ENCODE measurements at regions not wholly inside any gene's neighbourhood (a gene's known extent, or its start where the extent isn't known, plus 50 kb on each side); places are given as distances from the start of the nearest gene placed in this dataset.

GRCh38 chr9:35555246-35555701 is 49.8 kb upstream of the TESK1 start:
- peaks cover 72% of the 10 kb centered on the region for H3K79me2 ChIP-seq (ENCODE audit: insufficient read depth, low read length)
- no peak overlapping the region for H2AFZ ChIP-seq (ENCODE audit: low read length)
- DNase-seq (ENCODE audit: insufficient read length, low spot score, missing footprints): no peak
- no peak for TF ChIP-seq CTCF (IDR thresholded peaks at IDR 0.05; ENCODE audit: extremely low read depth, low read depth, low read length)
- peaks cover 30% of the 10 kb centered on the region for H4K20me1 ChIP-seq (ENCODE audit: insufficient read depth, low read length)
- H3K4me1 ChIP-seq (ENCODE audit: insufficient read depth, low read length): peaks cover 26% of the 10 kb centered on the region
- peak overlapping the region; percentile 32 for H3K27ac ChIP-seq (ENCODE audit: low read depth, low read length)
- peaks cover 61% of the 10 kb centered on the region for H3K36me3 ChIP-seq (ENCODE audit: insufficient read depth, low read length)
- no peaks in the 10 kb centered on the region for H3K9me3 ChIP-seq (ENCODE audit: low read depth, low read length)
- no peaks in the 10 kb centered on the region for H3K27me3 ChIP-seq (ENCODE audit: insufficient read depth, low read length)
- H3K4me3 ChIP-seq (ENCODE audit: insufficient read depth, low read length): no peak overlapping the region
- no peak overlapping the region for H3K4me2 ChIP-seq (ENCODE audit: insufficient read depth, low read length)

Measured in osteoblast (primary cell).